Loucy (cell line): ENCODE measurements at regions not wholly inside any gene's neighbourhood (a gene's known extent, or its start where the extent isn't known, plus 50 kb on each side); places are given as distances from the start of the nearest gene placed in this dataset.

Source experiments
- CTCF ChIP-seq: fragments of 200-600 bp; sonication (generic); conservative IDR thresholded peaks from 2 replicates; pipeline ENCODE4 v1.5.1; 2014; ENCODE audit warnings: mild to moderate bottlenecking, antibody characterized with exemption, low read length
- EZH2phosphoT487 ChIP-seq: fragments of 200-600 bp; IDR thresholded peaks from 2 replicates; pipeline ENCODE4 v1.6.1; 2018; ENCODE audit warnings: antibody characterized with exemption, mild to moderate bottlenecking, moderate library complexity, borderline replicate concordance

- TF ChIP-seq CTCF = no peak
- no peak for TF ChIP-seq EZH2phosphoT487
Measured at GRCh38 chr14:97377550-97377949, 580.4 kb downstream of the VRK1 start.
